ENCODE measurements at regions not wholly inside any gene's neighbourhood (a gene's known extent, or its start where the extent isn't known, plus 50 kb on each side); places are given as distances from the start of the nearest gene placed in this dataset.
"Not testable (repeated sequence)": the region's sequence is repeated elsewhere in the genome, so short reads cannot be mapped to it uniquely, and the experiment has no call there.

- no peak for DNase-seq (ENCODE audit: low spot score)
These were observed 75.3 kb downstream of the TMEM167A start for GRCh38 chr5:83001796-83002381.

GRCh38 chr5:83000922-83001321 lies 76.3 kb downstream of the TMEM167A start:
- no peak for DNase-seq (ENCODE audit: low spot score)

- no peak for DNase-seq (ENCODE audit: low spot score)
These were observed 76.8 kb downstream of the TMEM167A start for GRCh38 chr5:83000428-83000827.

- no peak for DNase-seq (ENCODE audit: low spot score)
These were observed 83.8 kb downstream of the TMEM167A start for GRCh38 chr5:82993416-82993815.

- DNase-seq (ENCODE audit: low spot score) = no peak
These were observed 84.5 kb downstream of the TMEM167A start for GRCh38 chr5:82992646-82993045.

- DNase-seq (ENCODE audit: low spot score) = no peak
These were observed 85.4 kb downstream of the TMEM167A start for GRCh38 chr5:82991678-82992323.

- no peak for DNase-seq (ENCODE audit: low spot score)
These were observed 86.1 kb downstream of the TMEM167A start for GRCh38 chr5:82991059-82991458.

GRCh38 chr5:82987188-82987587 lies 90.0 kb downstream of the TMEM167A start:
- no peak for DNase-seq (ENCODE audit: low spot score)

- DNase-seq (ENCODE audit: low spot score) = no peak
These were observed 90.8 kb downstream of the TMEM167A start for GRCh38 chr5:82986404-82986803.

- no peak for DNase-seq (ENCODE audit: low spot score)
These were observed 91.4 kb downstream of the TMEM167A start for GRCh38 chr5:82985763-82986162.

- peak; percentile 19 for DNase-seq (ENCODE audit: low spot score)
These were observed 92.1 kb downstream of the TMEM167A start for GRCh38 chr5:82984786-82985735.

GRCh38 chr5:82982846-82983245 lies 94.3 kb downstream of the TMEM167A start:
- no peak for DNase-seq (ENCODE audit: low spot score)

GRCh38 chr5:82976887-82977286 lies 100.3 kb downstream of the TMEM167A start:
- DNase-seq (ENCODE audit: low spot score) = not testable (repeated sequence)

- DNase-seq (ENCODE audit: low spot score) = no peak
These were observed 101.4 kb downstream of the TMEM167A start for GRCh38 chr5:82975812-82976211.

GRCh38 chr5:82975396-82975795 lies 101.8 kb downstream of the TMEM167A start:
- DNase-seq (ENCODE audit: low spot score) = no peak

- DNase-seq (ENCODE audit: low spot score) = not testable (repeated sequence)
These were observed 102.8 kb downstream of the TMEM167A start for GRCh38 chr5:82974346-82974745.

GRCh38 chr5:82971901-82972300 lies 105.3 kb downstream of the TMEM167A start:
- no peak for DNase-seq (ENCODE audit: low spot score)

- DNase-seq (ENCODE audit: low spot score) = not testable (repeated sequence)
These were observed 106.0 kb downstream of the TMEM167A start for GRCh38 chr5:82971034-82971806.

- DNase-seq (ENCODE audit: low spot score) = not testable (repeated sequence)
These were observed 107.8 kb downstream of the TMEM167A start for GRCh38 chr5:82969221-82969976.

GRCh38 chr5:82967072-82967471 lies 110.1 kb downstream of the TMEM167A start:
- no peak for DNase-seq (ENCODE audit: low spot score)

- no peak for DNase-seq (ENCODE audit: low spot score)
These were observed 117.7 kb downstream of the TMEM167A start for GRCh38 chr5:82959466-82959865.

All from umbilical cord (tissue), 1 donor.